ENCODE measurements at regions not wholly inside any gene's neighbourhood (a gene's known extent, or its start where the extent isn't known, plus 50 kb on each side); places are given as distances from the start of the nearest gene placed in this dataset.

DNA sequence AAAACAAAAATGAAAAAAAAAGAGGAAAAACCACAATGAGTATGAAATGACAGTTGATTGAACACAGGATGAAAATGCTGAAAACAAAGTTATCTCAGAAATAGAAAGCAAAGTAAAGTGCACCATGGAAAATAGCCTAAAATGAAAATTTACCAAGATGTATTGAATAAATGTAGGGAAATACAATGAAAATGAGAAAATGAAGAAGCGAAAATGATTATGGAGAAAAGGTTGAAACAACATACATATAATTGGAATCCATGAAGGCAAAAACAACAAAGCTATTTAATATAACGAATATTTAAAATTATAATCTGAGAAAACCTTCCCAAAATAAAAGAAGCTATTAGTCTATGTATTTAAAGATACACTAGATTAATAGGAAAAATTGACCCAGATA, 147.4 kb downstream of the TMEM18 start:
- no peaks in the 10 kb centered on the region for H3K27me3 ChIP-seq (ENCODE audit: control insufficient read depth, insufficient read depth, low read length)
- no peaks in the 10 kb centered on the region for H3K36me3 ChIP-seq (ENCODE audit: control insufficient read depth, insufficient read depth, low read length)
- H3K4me3 ChIP-seq (ENCODE audit: low read depth, low read length): no peak overlapping the region
- TF ChIP-seq, protein P1, sequence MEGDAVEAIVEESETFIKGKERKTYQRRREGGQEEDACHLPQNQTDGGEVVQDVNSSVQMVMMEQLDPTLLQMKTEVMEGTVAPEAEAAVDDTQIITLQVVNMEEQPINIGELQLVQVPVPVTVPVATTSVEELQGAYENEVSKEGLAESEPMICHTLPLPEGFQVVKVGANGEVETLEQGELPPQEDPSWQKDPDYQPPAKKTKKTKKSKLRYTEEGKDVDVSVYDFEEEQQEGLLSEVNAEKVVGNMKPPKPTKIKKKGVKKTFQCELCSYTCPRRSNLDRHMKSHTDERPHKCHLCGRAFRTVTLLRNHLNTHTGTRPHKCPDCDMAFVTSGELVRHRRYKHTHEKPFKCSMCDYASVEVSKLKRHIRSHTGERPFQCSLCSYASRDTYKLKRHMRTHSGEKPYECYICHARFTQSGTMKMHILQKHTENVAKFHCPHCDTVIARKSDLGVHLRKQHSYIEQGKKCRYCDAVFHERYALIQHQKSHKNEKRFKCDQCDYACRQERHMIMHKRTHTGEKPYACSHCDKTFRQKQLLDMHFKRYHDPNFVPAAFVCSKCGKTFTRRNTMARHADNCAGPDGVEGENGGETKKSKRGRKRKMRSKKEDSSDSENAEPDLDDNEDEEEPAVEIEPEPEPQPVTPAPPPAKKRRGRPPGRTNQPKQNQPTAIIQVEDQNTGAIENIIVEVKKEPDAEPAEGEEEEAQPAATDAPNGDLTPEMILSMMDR (IDR thresholded peaks at IDR 0.05; ENCODE audit: insufficient read depth, low read length, poor library complexity, severe bottlenecking): no peak
- DNase-seq (ENCODE audit: low read depth): no peak

DNA sequence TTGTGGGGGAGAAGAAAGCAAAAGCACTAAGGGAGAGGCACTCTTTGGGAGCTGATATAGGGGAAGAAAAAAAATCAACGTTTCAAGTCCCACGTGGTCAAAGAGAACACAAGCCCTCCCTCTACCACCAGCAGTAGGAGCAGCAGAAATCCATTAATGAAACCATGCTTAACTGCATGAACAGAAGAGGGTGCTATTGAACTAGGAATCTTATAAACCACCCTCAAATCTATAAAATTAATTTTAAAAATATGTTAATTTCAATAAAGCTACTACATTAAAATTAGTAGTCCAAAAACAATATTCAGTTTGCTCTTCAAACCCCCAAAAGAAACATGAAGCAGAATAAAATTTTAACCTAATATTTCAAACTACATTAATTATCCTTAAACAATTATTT, 147.8 kb downstream of the TMEM18 start:
- TF ChIP-seq, protein P1 (IDR thresholded peaks at IDR 0.05; ENCODE audit: insufficient read depth, low read length, poor library complexity, severe bottlenecking): peak; percentile 58
- Histone ChIP-seq H3K36me3 (ENCODE audit: control insufficient read depth, insufficient read depth, low read length) (no peaks in the 10 kb centered on the region), H3K4me3 (ENCODE audit: low read depth, low read length) (no peak overlapping the region), H3K27me3 (ENCODE audit: control insufficient read depth, insufficient read depth, low read length) (no peaks in the 10 kb centered on the region)
- DNase-seq (ENCODE audit: low read depth): no peak

DNA sequence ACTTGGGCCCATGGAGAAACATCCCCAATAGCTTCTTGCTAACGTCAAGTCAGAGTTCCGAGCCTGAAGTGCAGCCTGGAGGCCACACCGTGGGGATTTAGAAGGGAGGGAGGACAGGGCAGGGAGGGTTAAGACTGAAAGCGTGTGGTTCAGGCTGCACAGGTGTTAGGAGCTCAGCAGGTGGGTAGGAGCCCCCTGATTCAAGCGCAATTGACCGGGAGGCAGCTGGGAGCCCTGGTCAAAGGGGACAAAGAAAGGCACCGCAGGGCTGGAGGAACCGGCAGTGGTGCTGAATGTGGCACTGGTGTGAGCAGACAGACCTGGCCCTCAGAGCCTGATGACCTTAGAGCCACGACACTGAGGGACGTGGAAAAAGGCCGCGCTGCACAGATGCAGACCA, 149.6 kb downstream of the TMEM18 start:
- Histone ChIP-seq H3K36me3 (ENCODE audit: control insufficient read depth, insufficient read depth, low read length) (no peaks in the 10 kb centered on the region), H3K27me3 (ENCODE audit: control insufficient read depth, insufficient read depth, low read length) (no peaks in the 10 kb centered on the region), H3K4me3 (ENCODE audit: low read depth, low read length) (no peak overlapping the region)
- no peak for DNase-seq (ENCODE audit: low read depth)
- TF ChIP-seq, protein P1 (IDR thresholded peaks at IDR 0.05; ENCODE audit: insufficient read depth, low read length, poor library complexity, severe bottlenecking): no peak

DNA sequence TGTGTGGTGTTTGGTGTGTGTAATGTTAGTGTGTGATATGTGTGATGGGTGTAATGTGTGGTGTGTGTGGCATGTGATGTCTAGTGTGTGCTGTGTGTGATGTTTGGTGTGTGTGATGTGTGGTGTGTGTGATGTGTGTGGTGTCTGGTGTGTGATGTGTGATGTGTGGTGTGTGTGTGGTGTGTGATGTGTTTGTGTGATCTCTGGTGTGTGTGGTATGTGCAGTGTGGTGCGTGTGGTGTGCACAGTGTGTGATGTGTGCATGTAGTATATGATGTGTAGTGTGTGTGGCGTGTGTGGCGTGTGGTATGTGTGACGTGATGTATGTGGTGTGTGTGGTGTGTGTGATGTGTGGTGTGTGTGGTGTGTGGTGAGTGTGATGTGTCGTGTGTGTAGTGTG, 150.3 kb downstream of the TMEM18 start:
- TF ChIP-seq, protein P1 (IDR thresholded peaks at IDR 0.05; ENCODE audit: insufficient read depth, low read length, poor library complexity, severe bottlenecking): no peak
- Histone ChIP-seq H3K36me3 (ENCODE audit: control insufficient read depth, insufficient read depth, low read length) (no peaks in the 10 kb centered on the region), H3K27me3 (ENCODE audit: control insufficient read depth, insufficient read depth, low read length) (no peaks in the 10 kb centered on the region), H3K4me3 (ENCODE audit: low read depth, low read length) (no peak overlapping the region)
- DNase-seq (ENCODE audit: low read depth): no peak

DNA sequence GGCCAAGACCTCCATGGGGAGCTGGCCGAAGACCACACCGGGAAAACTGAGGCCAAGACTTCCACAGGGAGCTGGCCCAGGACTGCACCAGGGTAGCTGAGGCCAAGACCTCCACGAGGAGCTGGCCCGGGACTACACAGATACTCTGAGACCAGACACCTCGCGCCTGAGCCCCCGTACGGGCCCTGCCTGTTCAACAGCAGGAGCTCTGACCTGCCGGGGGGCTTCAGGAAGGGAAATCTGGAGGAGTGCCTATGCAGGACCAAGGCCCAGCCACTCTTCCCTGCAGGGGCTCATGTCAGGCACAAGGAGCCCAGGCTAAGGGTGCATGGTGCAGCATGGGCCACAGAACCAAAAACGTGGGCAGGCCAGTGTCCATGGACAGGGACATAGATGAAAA, 151.6 kb downstream of the TMEM18 start:
- TF ChIP-seq, protein P1 (IDR thresholded peaks at IDR 0.05; ENCODE audit: insufficient read depth, low read length, poor library complexity, severe bottlenecking): no peak
- H3K27me3 ChIP-seq (ENCODE audit: control insufficient read depth, insufficient read depth, low read length): no peaks in the 10 kb centered on the region
- DNase-seq (ENCODE audit: low read depth): no peak
- no peak overlapping the region for H3K4me3 ChIP-seq (ENCODE audit: low read depth, low read length)
- no peaks in the 10 kb centered on the region for H3K36me3 ChIP-seq (ENCODE audit: control insufficient read depth, insufficient read depth, low read length)

DNA sequence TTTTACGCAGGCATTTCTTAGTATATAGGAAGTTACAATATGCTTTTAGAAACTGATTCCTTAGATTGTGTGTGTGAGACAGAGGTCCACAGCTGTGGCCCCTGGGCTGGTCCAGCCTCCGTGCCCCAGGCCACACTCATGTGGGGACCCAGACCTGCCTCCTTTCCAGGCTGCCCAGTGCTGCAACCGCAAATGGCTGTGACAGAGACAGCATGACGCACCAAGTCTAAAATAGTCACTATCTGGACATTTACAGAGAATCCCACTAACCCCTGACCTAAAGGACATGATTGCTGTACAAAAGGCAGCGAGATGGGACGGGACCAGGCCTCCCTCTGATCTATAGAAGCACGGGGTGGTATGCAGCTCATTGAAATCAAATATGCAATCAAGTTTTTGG, 152.2 kb downstream of the TMEM18 start:
- TF ChIP-seq, protein P1 (IDR thresholded peaks at IDR 0.05; ENCODE audit: insufficient read depth, low read length, poor library complexity, severe bottlenecking): no peak
- Histone ChIP-seq H3K27me3 (ENCODE audit: control insufficient read depth, insufficient read depth, low read length) (no peaks in the 10 kb centered on the region), H3K36me3 (ENCODE audit: control insufficient read depth, insufficient read depth, low read length) (no peaks in the 10 kb centered on the region), H3K4me3 (ENCODE audit: low read depth, low read length) (no peak overlapping the region)
- DNase-seq (ENCODE audit: low read depth): no peak
